SK-N-SH (cell line): ENCODE measurements at regions not wholly inside any gene's neighbourhood (a gene's known extent, or its start where the extent isn't known, plus 50 kb on each side); places are given as distances from the start of the nearest gene placed in this dataset.

ENCODE experiments used
- CTCF ChIA-PET: fragments of 300-600, 350-600 bp; formaldehyde crosslinking; extraction: SDS; loops from one replicate; lab custom pipeline; 2021; lab: Yijun Ruan, JAX
- POLR2A ChIA-PET: fragments of 350-600 bp; sonication (Branson Sonifier 250); formaldehyde crosslinking; extraction: SDS; loops from one replicate; lab custom pipeline; 2020; ENCODE audit warnings: antibody characterized with exemption, inconsistent platforms; lab: Yijun Ruan, JAX
- DNase-seq: peaks from one replicate; pipeline ENCODE4 v3.0.0; 2012
- H2AFZ ChIP-seq: fragments of 200-600 bp; sonication (generic); 2 replicates; pipeline ENCODE4 v1.8.1; 2016; ENCODE audit warnings: antibody characterized with exemption, mild to moderate bottlenecking, low read depth
- H3F3A ChIP-seq: fragments of 200-600 bp; sonication (generic); replicated peaks from 2 replicates; pipeline ENCODE3; 2016; ENCODE audit warnings: antibody characterized with exemption, mild to moderate bottlenecking; ENCODE audit not compliant: insufficient read depth
- H3K27ac ChIP-seq, 2 experiments: fragments of 200-500 bp in 1 of 2; fragments of 200-600 bp in 1 of 2; sonication (Bioruptor generic) in 1 of 2; sonication (generic), shearing (Covaris generic) in 1 of 2; 2 replicates each; pipeline versions ENCODE4 v1.5.1 to v1.6.1; 2014 to 2016; ENCODE audit warnings: low read depth in 2 of 2, inconsistent platforms in 1 of 2, low read length in 1 of 2, mild to moderate bottlenecking in 1 of 2, mixed read lengths in 1 of 2
- H3K27me3 ChIP-seq: fragments of 200-600 bp; sonication (generic), shearing (Covaris generic); 2 replicates; pipeline ENCODE4 v1.6.1; 2016; ENCODE audit warnings: mixed run types; ENCODE audit not compliant: insufficient read depth
- H3K36me3 ChIP-seq, 2 experiments: fragments of 200-500 bp in 1 of 2; fragments of 200-600 bp in 1 of 2; sonication (Bioruptor generic) in 1 of 2; sonication (generic) in 1 of 2; replicated peaks in 1 of 2; 2 replicates each; pipeline versions ENCODE3 to v1.5.1; 2014 to 2016; ENCODE audit warnings: low read length in 1 of 2, mild to moderate bottlenecking in 1 of 2; ENCODE audit not compliant: insufficient read depth in 2 of 2, control insufficient read depth in 1 of 2
- H3K4me1 ChIP-seq, 2 experiments: fragments of 200-500 bp in 1 of 2; fragments of 200-600 bp in 1 of 2; sonication (Bioruptor generic) in 1 of 2; sonication (generic), shearing (Covaris generic) in 1 of 2; 2 replicates each; pipeline versions ENCODE4 v1.5.1 to v1.6.1; 2014 to 2016; ENCODE audit warnings: low read depth in 1 of 2, low read length in 1 of 2, mixed run types in 1 of 2; ENCODE audit not compliant: insufficient read depth in 2 of 2, control insufficient read depth in 1 of 2
- H3K4me2 ChIP-seq: fragments of 200-600 bp; sonication (generic), shearing (Covaris generic); 2 replicates; pipeline ENCODE4 v1.6.1; 2017; ENCODE audit warnings: mixed run types
- H3K4me3 ChIP-seq, 2 experiments: fragments of 200-500 bp in 1 of 2; fragments of 200-600 bp in 1 of 2; sonication (Bioruptor generic) in 1 of 2; sonication (generic), shearing (Covaris generic) in 1 of 2; 2 replicates each; pipeline versions ENCODE4 v1.5.1 to v1.8.1; 2014 to 2016; ENCODE audit warnings: low read depth in 2 of 2, inconsistent platforms in 1 of 2, low read length in 1 of 2, mild to moderate bottlenecking in 1 of 2, mixed read lengths in 1 of 2, moderate library complexity in 1 of 2
- H3K79me2 ChIP-seq: fragments of 200-600 bp; sonication (generic); 2 replicates; pipeline ENCODE4 v1.8.1; 2017; ENCODE audit warnings: mild to moderate bottlenecking; ENCODE audit not compliant: insufficient read depth
- H3K9ac ChIP-seq: fragments of 200-600 bp; sonication (generic); 2 replicates; pipeline ENCODE4 v1.6.1; 2017; ENCODE audit warnings: mixed run types
- H3K9me2 ChIP-seq: fragments of 200-600 bp; sonication (generic); 2 replicates; pipeline ENCODE4 v1.6.1; 2017; ENCODE audit warnings: mixed run types
- H3K9me3 ChIP-seq: fragments of 200-600 bp; sonication (generic); 2 replicates; pipeline ENCODE4 v1.6.1; 2017; ENCODE audit warnings: mixed run types, mild to moderate bottlenecking, moderate library complexity
- H4K20me1 ChIP-seq: fragments of 200-600 bp; sonication (generic); 2 replicates; pipeline ENCODE4 v1.6.1; 2017; ENCODE audit warnings: mild to moderate bottlenecking, mixed run types; ENCODE audit not compliant: insufficient read depth
- ELF1 ChIP-seq: IDR thresholded peaks from 2 replicates; pipeline ENCODE4 v1.4.0; 2012
- EP300 ChIP-seq, 2 experiments: IDR thresholded peaks; 2 replicates each; pipeline versions ENCODE4 v1.4.0 to v1.6.1; 2012; ENCODE audit warnings: borderline replicate concordance in 1 of 2, low read depth in 1 of 2, low read length in 1 of 2
- FOSL2 ChIP-seq: IDR thresholded peaks from 2 replicates; pipeline ENCODE4 v1.4.0; 2012; ENCODE audit warnings: low read depth, mild to moderate bottlenecking, moderate library complexity, borderline replicate concordance
- FOXM1 ChIP-seq: IDR thresholded peaks from 2 replicates; pipeline ENCODE4 v1.4.0; 2012; ENCODE audit warnings: low read depth, mild to moderate bottlenecking
- JUND ChIP-seq: IDR thresholded peaks from 2 replicates; pipeline ENCODE4 v1.4.0; 2012
- MAX ChIP-seq: IDR thresholded peaks from 2 replicates; pipeline ENCODE4 v1.4.0; 2012; ENCODE audit warnings: low read depth
- NFIC ChIP-seq: IDR thresholded peaks from 2 replicates; pipeline ENCODE4 v1.4.0; 2012; ENCODE audit warnings: borderline replicate concordance
- RAD21 ChIP-seq: IDR thresholded peaks from 2 replicates; pipeline ENCODE4 v1.6.1; 2012; ENCODE audit warnings: mild to moderate bottlenecking, low read length
- RFX5 ChIP-seq: IDR thresholded peaks from 2 replicates; pipeline ENCODE4 v1.6.1; 2012; ENCODE audit warnings: mild to moderate bottlenecking, improper control_type of control experiment, low read length
- RXRA ChIP-seq: IDR thresholded peaks from 2 replicates; pipeline ENCODE4 v1.4.0; 2012; ENCODE audit warnings: low read depth, mild to moderate bottlenecking, borderline replicate concordance
- SIN3A ChIP-seq: IDR thresholded peaks from 2 replicates; pipeline ENCODE4 v1.6.1; 2012; ENCODE audit warnings: low read depth, mild to moderate bottlenecking, low read length, moderate library complexity, borderline replicate concordance
- TCF12 ChIP-seq: IDR thresholded peaks from 2 replicates; pipeline ENCODE4 v1.4.0; 2012
- TEAD4 ChIP-seq: IDR thresholded peaks from 2 replicates; pipeline ENCODE4 v1.4.0; 2012; ENCODE audit warnings: mild to moderate bottlenecking, borderline replicate concordance; ENCODE audit not compliant: insufficient read depth
- WGBS: methylation state at CpG from one replicate; pipeline ENCODE4 v1.1.6; 2017; ENCODE audit warnings: low lambda C conversion rate; 5-methylcytosine and 5-hydroxymethylcytosine counted together

GRCh38 chr9:20023210-20023905 is 234.5 kb upstream of the SLC24A2 start:
- Histone ChIP-seq H3K27me3 (no peaks in the 10 kb centered on the region), H3K9me3 (no peaks in the 10 kb centered on the region), H3K4me3 (no peak overlapping the region), H2AFZ (no peak overlapping the region), H3K4me2 (no peak overlapping the region), H3K4me1 (no peaks in the 10 kb centered on the region; a peak in 1 of 4 replicates), H3K36me3 (no peaks in the 10 kb centered on the region), H3F3A (no peaks in the 10 kb centered on the region), H3K9ac (no peak overlapping the region), H4K20me1 (no peaks in the 10 kb centered on the region), H3K79me2 (no peaks in the 10 kb centered on the region), H3K9me2 (no peaks in the 10 kb centered on the region), H3K27ac (no peak overlapping the region)
- DNase-seq: no peak
- ChIA-PET POLR2A (no interaction called here), CTCF (no interaction called here)
- TF ChIP-seq TCF12 (no peak), MAX (no peak)
- 42% methylated on average over 1 of the region's 1 CpG for WGBS

DNA sequence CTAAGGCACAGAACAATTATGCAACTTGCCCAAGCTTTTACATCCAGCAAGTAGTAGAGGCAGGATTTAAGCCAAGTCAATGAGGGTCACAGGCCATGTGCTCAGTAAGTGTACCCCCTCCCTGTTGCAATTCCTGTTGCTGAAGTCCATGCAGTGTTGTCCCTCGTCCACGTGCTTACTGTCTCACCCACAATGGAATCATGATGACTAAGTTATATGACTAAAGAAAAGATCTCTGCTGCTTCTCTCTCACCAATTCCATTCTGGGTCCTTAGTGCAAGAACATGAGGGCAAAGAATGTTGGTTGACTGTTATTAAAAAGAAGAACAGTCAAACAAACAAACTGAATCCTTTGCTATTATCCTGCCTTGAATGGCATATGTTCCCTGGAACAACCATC is 233.6 kb upstream of the SLC24A2 start:
- no peaks in the 10 kb centered on the region for H3K36me3 ChIP-seq
- H3F3A ChIP-seq: no peaks in the 10 kb centered on the region
- H3K9me3 ChIP-seq: no peaks in the 10 kb centered on the region
- H3K4me3 ChIP-seq: no peak overlapping the region
- 15% methylated on average over 2 of the region's 2 CpGs for WGBS
- TF ChIP-seq RAD21 (no peak), EP300 (IDR thresholded peaks at IDR 0.05; ENCODE audit: borderline replicate concordance in 1 of 2, low read depth in 1 of 2, low read length in 1 of 2) (no peak), FOSL2 (no peak), JUND (no peak), ELF1 (no peak), RFX5 (no peak), SIN3A (no peak), TEAD4 (no peak), RXRA (no peak), FOXM1 (no peak)
- TF ChIP-seq, all 33 proteins: peak for 0
- Histone ChIP-seq H2AFZ (no peak overlapping the region), H4K20me1 (no peaks in the 10 kb centered on the region), H3K4me1 (no peaks in the 10 kb centered on the region; a peak in 1 of 4 replicates), H3K79me2 (no peaks in the 10 kb centered on the region), H3K9me2 (no peaks in the 10 kb centered on the region), H3K9ac (no peak overlapping the region), H3K27me3 (no peaks in the 10 kb centered on the region), H3K27ac (no peak overlapping the region), H3K4me2 (no peak overlapping the region)
- no peak for DNase-seq
- ChIA-PET CTCF (no interaction called here), POLR2A (no interaction called here)

DNA sequence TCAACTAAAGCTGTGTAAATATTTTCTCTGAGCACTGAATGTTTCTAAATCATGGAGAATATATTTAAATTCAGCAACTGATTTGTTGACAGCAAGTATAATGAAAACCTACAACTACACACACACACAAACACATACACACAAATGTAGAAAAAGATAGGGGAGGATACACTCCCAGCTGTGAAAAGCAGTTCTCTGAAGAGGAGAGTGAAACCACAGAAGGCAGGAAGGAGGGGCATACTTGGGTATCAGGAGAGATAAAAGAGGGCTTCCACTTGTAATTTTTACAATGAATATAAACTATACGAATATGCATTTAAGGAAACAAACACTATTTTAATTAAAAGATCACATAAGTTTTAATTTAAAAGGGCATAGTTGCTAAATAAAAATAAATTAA is 227.8 kb upstream of the SLC24A2 start:
- ChIA-PET CTCF (no interaction called here), POLR2A (no interaction called here)
- DNase-seq: no peak
- no peak for TF ChIP-seq NFIC
- Histone ChIP-seq H3K9me3 (no peaks in the 10 kb centered on the region), H3F3A (no peaks in the 10 kb centered on the region), H3K79me2 (no peaks in the 10 kb centered on the region), H3K4me2 (no peak overlapping the region), H3K36me3 (no peaks in the 10 kb centered on the region), H3K4me1 (no peaks in the 10 kb centered on the region), H3K27me3 (no peaks in the 10 kb centered on the region), H3K4me3 (no peak overlapping the region), H2AFZ (no peak overlapping the region), H3K9me2 (no peaks in the 10 kb centered on the region), H3K27ac (no peak overlapping the region), H3K9ac (no peak overlapping the region), H4K20me1 (no peaks in the 10 kb centered on the region)
- WGBS: 26% methylated on average over 1 of the region's 1 CpG
